HepG2 (cell line): ENCODE measurements at regions not wholly inside any gene's neighbourhood (a gene's known extent, or its start where the extent isn't known, plus 50 kb on each side); places are given as distances from the start of the nearest gene placed in this dataset.

ENCODE experiments used
- ATAC-seq: fragments of 200-7000 bp; cut with Tn5 transposase; 3 replicates; pipeline ENCODE4 v1.9.1; 2020; ENCODE audit warnings: mild to moderate bottlenecking, moderate library complexity
- BruUV-seq: library from RNA; stranded (reverse); fragments of 400-500 nt; replicated peaks from 2 replicates; lab custom pipeline; 2021; lab: Mats Ljungman, UMichigan
- CTCF ChIA-PET: fragments of 300-600 bp; formaldehyde crosslinking; extraction: SDS; loops from one replicate; lab custom pipeline; 2021; ENCODE audit warnings: low total read pairs, inconsistent platforms, low intra/inter-chr PET ratio; lab: Yijun Ruan, JAX
- POLR2A ChIA-PET: fragments of 350-600 bp; sonication (Branson Sonifier 250); formaldehyde crosslinking; loops from one replicate; lab custom pipeline; 2020; ENCODE audit warnings: antibody characterized with exemption, inconsistent platforms; lab: Yijun Ruan, JAX
- DNase-seq: peaks from one replicate; pipeline ENCODE4 v3.0.0-alpha.2; 2015; ENCODE audit warnings: low spot score
- FAIRE-seq: peaks from 3 replicates; lab custom pipeline; 2011; peaks lifted over from hg19 to GRCh38; lab: Jason Lieb, UNC
- H2AFZ ChIP-seq: one replicate; pipeline ENCODE4 v1.6.1; 2011; ENCODE audit warnings: low read length, inconsistent platforms
- H3K27ac ChIP-seq: fragments of 300-600 bp; 3 replicates; pipeline ENCODE4 v1.8.0; 2011; ENCODE audit warnings: mixed run types, mild to moderate bottlenecking, mixed read lengths, low read length, inconsistent platforms; ENCODE audit not compliant: insufficient read depth; ENCODE audit errors: extremely low read length
- H3K27me3 ChIP-seq, 2 experiments: fragments of 200-600 bp in 1 of 2; 2 replicates in 1 of 2; 3 replicates in 1 of 2; pipeline versions ENCODE4 v1.6.0 to v1.8.0; 2011; ENCODE audit warnings: low read length in 2 of 2, mild to moderate bottlenecking in 2 of 2, moderate library complexity in 2 of 2, inconsistent platforms in 1 of 2; ENCODE audit not compliant: insufficient read depth in 2 of 2, control insufficient read depth in 1 of 2
- H3K36me3 ChIP-seq, 2 experiments: fragments of 200-600 bp in 1 of 2; replicated peaks in 1 of 2; 2 replicates in 1 of 2; 3 replicates in 1 of 2; pipeline versions ENCODE4 v1.5.1 to v1.8.0; 2011; ENCODE audit warnings: low read length in 2 of 2, inconsistent platforms in 1 of 2; ENCODE audit not compliant: insufficient read depth in 2 of 2, control insufficient read depth in 1 of 2
- H3K4me1 ChIP-seq: 2 replicates; pipeline ENCODE4 v1.5.1; 2012; ENCODE audit warnings: low read length, inconsistent platforms; ENCODE audit not compliant: insufficient read depth
- H3K4me2 ChIP-seq: 2 replicates; pipeline ENCODE4 v1.6.0; 2011; ENCODE audit warnings: low read depth, low read length, inconsistent platforms
- H3K4me3 ChIP-seq, 3 experiments: fragments of 200-600 bp in 1 of 3; sonication (generic), shearing (Covaris generic) in 1 of 3; replicated peaks in 1 of 3; 2 replicates each; pipeline ENCODE4 v1.5.1; 2011 to 2016; ENCODE audit warnings: low read length in 3 of 3, inconsistent platforms in 2 of 3, low read depth in 2 of 3, mild to moderate bottlenecking in 2 of 3, control low read depth in 1 of 3, mixed read lengths in 1 of 3; ENCODE audit not compliant: insufficient read depth in 1 of 3
- H3K79me2 ChIP-seq: one replicate; pipeline ENCODE4 v1.6.1; 2011; ENCODE audit warnings: low read length, inconsistent platforms; ENCODE audit not compliant: insufficient read depth
- H3K9ac ChIP-seq: 2 replicates; pipeline ENCODE4 v1.6.0; 2011; ENCODE audit warnings: mild to moderate bottlenecking, low read depth, low read length, inconsistent platforms; ENCODE audit not compliant: insufficient read depth
- H3K9me3 ChIP-seq: 2 replicates; pipeline ENCODE4 v1.5.1; 2012; ENCODE audit warnings: mild to moderate bottlenecking, low read length
- H4K20me1 ChIP-seq: 2 replicates; pipeline ENCODE4 v1.6.0; 2011; ENCODE audit warnings: inconsistent platforms, mild to moderate bottlenecking, low read length, moderate library complexity; ENCODE audit not compliant: insufficient read depth
- ARID4A ChIP-seq: sonication (generic); formaldehyde crosslinking; IDR thresholded peaks from 2 replicates; pipeline ENCODE4 v1.5.0; 2020; ENCODE audit warnings: mild to moderate bottlenecking, missing genetic modification reagents, borderline replicate concordance
- ETS1 ChIP-seq: sonication (generic); formaldehyde crosslinking; IDR thresholded peaks from 2 replicates; pipeline ENCODE4 v1.4.0; 2020; ENCODE audit warnings: missing genetic modification reagents
- FOXA3 ChIP-seq: IDR thresholded peaks from 2 replicates; pipeline ENCODE4 v1.6.1; 2016; ENCODE audit warnings: missing genetic modification reagents, missing compliant biosample characterization
- HMG20B ChIP-seq: conservative IDR thresholded peaks from 2 replicates; pipeline ENCODE4 v1.6.1; 2016; ENCODE audit warnings: missing genetic modification reagents, missing compliant biosample characterization
- JDP2 ChIP-seq: sonication (generic); formaldehyde crosslinking; IDR thresholded peaks from 2 replicates; pipeline ENCODE4 v1.8.1; 2022; ENCODE audit warnings: missing genetic modification reagents, borderline replicate concordance
- KAT2B ChIP-seq: fragments of 150-350 bp; IDR thresholded peaks from 2 replicates; pipeline ENCODE4 v1.6.1; 2014; ENCODE audit warnings: low read depth, low read length, borderline replicate concordance
- MXD1 ChIP-seq: sonication (generic); formaldehyde crosslinking; IDR thresholded peaks from 2 replicates; pipeline ENCODE4 v1.4.0; 2020; ENCODE audit warnings: mild to moderate bottlenecking, missing genetic modification reagents
- PRDM15 ChIP-seq: sonication (generic); formaldehyde crosslinking; IDR thresholded peaks from 2 replicates; pipeline ENCODE4 v1.4.0; 2020; ENCODE audit warnings: missing genetic modification reagents
- SATB2 ChIP-seq: sonication (generic); formaldehyde crosslinking; IDR thresholded peaks from 2 replicates; pipeline ENCODE4 v1.5.0; 2020; ENCODE audit warnings: missing genetic modification reagents
- THAP11 ChIP-seq: IDR thresholded peaks from 2 replicates; pipeline ENCODE4 v1.6.1; 2016; ENCODE audit warnings: missing biosample characterization, missing genetic modification reagents
- ZBTB34 ChIP-seq: sonication (generic); formaldehyde crosslinking; IDR thresholded peaks from 2 replicates; pipeline ENCODE4 v1.8.0; 2022; ENCODE audit warnings: mild to moderate bottlenecking, missing genetic modification reagents
- in situ Hi-C: cut with HindIII; loops from 2 replicates; pipeline ENCODE4 v1.10.0; 2017; ENCODE audit warnings: low pct_unique_long_range_greater_than_20kb; ENCODE audit not compliant: extremely low pct_ligation_motif_present
- intact Hi-C: fragments of 100-400 bp; cut with micrococcal nuclease; formaldehyde crosslinking; loops from one replicate; pipeline ENCODE4 v1.10.0; 2022; ENCODE audit not compliant: unreplicated experiment

- TF ChIP-seq ZBTB34 (CRISPR knock-in tag) (no peak), MXD1 (CRISPR knock-in tag) (no peak)
Measured at GRCh38 chr3:59381282-59381681, 331.5 kb upstream of the CFAP20DC start (continued).

GRCh38 chr3:59380146-59380545 lies 330.3 kb upstream of the CFAP20DC start:
- in situ Hi-C loops, result no loop called here
- no peak overlapping the region for H3K9ac ChIP-seq
- no TSS peak for BruUV-seq
- H3K4me1 ChIP-seq, result no peaks in the 10 kb centered on the region
- no peak for FAIRE-seq
- no peaks in the 10 kb centered on the region for H3K36me3 ChIP-seq
- intact Hi-C loops, result no loop called here
- H3K4me2 ChIP-seq, result no peak overlapping the region
- ATAC-seq, result no peak
- DNase-seq, result no peak
- no peaks in the 10 kb centered on the region for H3K9me3 ChIP-seq
- no peak overlapping the region for H3K4me3 ChIP-seq
- no peaks in the 10 kb centered on the region; a peak in 1 of 5 replicates for H3K27me3 ChIP-seq
- no peak overlapping the region for H3K27ac ChIP-seq
- ChIA-PET CTCF (no interaction called here), POLR2A (no interaction called here)
- H3K79me2 ChIP-seq, result no peaks in the 10 kb centered on the region
- no peaks in the 10 kb centered on the region for H4K20me1 ChIP-seq
- no peak overlapping the region for H2AFZ ChIP-seq
- TF ChIP-seq PRDM15 (CRISPR knock-in tag) (no peak), FOXA3 (CRISPR knock-in tag) (no peak), SATB2 (CRISPR knock-in tag) (no peak), ARID4A (CRISPR knock-in tag) (no peak), JDP2 (CRISPR knock-in tag) (no peak), KAT2B (no peak), THAP11 (CRISPR knock-in tag) (no peak), ETS1 (CRISPR knock-in tag) (no peak), HMG20B (CRISPR knock-in tag) (no peak)
